NCI-H510A treated with DMSO at 0.1 percent for 48 hours (cell line): ENCODE measurements at regions not wholly inside any gene's neighbourhood (a gene's known extent, or its start where the extent isn't known, plus 50 kb on each side); places are given as distances from the start of the nearest gene placed in this dataset.
"Not testable (repeated sequence)": the region's sequence is repeated elsewhere in the genome, so short reads cannot be mapped to it uniquely, and the experiment has no call there.

Source experiments
- DNase-seq: peaks from one replicate; lab custom pipeline; 2025; lab: John Stamatoyannopoulos, UW

DNA sequence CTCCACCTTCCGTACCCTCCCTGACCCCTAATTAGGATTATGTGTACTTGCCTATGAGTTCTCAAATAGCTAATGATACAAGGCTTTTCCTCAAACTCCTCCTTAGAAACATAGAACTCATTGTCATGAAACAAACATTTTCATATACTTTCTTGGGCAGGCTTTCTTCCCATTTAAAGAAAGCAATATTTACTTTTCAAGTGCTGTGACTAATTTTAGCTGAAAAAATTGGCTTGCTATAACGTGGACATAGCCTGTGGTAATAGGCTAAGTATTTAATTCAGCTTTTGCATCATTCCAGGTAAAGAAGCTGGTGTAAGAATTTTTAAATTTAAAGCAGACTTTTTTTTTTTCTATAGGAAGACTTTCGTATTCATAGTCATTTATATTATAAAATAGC, 208.7 kb downstream of the SOX2 start:
- no peak for DNase-seq

DNA sequence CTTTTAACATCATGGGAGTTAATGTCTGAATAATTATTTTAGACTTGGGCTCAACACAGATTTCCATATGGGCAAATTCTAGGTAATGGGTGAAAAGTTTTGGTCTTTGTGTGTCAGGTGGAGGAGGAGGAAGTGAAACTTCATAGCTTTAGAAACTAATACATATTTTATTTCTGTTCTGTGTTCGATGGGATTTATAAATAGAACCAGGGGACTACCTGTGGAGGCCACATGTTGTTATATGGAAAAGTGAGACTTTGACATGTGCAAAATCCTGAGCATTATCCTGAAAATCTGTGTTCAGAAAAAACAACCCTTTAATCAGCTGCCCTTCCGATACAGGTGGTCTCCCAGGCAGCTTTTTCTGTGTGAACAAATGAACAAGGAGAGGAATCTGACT, 209.5 kb downstream of the SOX2 start:
- no peak for DNase-seq

DNA sequence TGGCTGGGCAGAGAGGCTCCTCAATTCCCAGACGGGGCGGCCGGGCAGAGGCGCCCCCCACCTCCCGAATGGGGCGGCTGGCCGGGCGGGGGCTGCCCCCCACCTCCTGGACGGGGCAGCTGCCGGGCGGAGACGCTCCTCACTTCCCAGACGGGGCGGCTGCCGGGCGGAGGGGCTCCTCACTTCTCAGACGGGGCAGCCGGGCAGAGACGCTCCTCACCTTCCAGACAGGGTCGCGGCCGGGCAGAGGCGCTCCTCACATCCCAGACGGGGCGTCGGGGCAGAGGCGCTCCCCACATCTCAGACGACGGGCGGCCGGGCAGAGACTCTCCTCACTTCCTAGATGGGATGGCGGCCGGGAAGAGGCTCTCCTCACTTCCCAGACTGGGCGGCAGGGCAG, 214.1 kb downstream of the SOX2 start:
- DNase-seq = not testable (repeated sequence)

DNA sequence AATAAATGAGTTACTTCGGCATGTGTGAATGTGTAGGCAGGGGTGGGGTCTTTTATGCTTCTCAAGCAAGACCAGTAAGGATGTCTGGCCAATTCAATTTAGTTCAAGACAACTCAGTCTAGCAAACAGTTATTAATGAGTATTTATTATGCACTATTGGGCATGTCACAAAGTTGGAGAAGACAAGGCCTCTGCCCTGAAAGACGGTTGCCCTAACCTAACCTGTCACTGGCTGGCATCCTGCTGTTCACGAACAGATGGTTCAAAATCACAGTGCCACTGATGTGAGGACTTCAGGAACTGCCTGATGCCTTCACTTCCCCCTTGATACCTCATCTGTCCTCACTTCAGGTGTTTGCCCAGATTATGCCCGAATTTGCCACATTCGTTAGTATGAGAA, 217.8 kb downstream of the SOX2 start:
- no peak for DNase-seq

DNA sequence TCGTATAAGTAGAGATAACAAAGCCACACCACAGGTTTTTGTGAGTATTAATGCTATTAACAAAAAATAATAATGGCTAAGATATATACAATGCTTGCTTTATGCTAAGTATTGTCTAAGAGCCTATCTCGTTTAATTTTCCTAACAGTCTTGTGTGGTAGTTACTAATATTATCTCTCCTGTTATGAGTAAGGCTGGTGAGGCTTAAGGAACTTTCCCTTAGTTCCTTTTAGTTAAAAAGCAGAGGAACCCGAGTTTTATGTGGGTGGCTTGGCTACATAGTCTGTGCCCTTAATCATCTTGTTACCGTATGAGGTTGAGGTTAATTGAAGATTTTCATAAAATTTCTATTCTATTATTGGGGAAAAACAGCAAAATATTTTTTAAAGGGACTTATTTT, 218.4 kb downstream of the SOX2 start:
- no peak for DNase-seq

DNA sequence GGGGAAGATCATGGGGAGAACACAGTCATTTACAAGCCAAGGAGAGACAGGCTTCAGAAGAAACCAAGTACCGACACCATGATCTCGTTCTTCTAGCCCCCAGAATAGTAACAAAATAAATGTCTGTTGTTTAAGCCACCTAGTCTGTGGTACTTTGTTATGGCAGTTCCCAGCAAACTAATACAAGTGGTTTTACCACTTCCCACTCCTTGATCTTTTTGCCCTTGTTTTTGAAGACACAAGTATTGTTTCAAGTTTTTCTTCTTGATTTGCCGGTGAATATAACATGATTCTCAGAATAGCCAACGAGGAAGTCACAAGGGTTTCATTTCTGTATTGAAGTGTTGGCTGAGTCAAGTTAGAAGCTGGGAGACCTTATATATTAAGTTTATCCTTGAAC, 220.3 kb downstream of the SOX2 start:
- DNase-seq = no peak

DNA sequence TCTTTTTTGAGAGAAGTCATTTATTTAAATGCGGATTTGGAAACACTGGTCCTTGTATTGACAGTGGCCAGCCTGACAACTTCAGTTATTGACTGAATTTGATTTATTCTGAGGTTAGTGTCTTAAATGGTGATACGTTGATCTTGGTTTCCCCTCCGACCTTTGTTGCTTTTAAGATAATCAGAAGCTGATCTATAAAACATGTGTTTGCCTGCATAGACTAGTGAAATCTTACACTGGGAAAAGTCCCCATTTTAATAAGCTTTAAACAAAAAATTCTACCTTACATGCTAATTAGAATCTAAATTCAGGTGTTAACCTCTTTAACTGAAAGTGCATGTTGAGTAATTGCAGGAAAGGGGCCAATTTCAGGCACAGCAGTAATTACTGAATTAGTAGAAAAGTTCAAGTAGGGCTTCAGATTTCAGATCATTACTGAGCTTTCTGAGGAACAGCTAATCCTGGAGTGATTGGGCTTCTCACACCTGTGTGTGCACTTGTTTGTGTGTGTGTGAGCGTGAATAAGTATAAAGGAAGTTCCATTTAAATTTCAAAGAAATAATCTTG, 221.4 kb downstream of the SOX2 start:
- DNase-seq = no peak

DNA sequence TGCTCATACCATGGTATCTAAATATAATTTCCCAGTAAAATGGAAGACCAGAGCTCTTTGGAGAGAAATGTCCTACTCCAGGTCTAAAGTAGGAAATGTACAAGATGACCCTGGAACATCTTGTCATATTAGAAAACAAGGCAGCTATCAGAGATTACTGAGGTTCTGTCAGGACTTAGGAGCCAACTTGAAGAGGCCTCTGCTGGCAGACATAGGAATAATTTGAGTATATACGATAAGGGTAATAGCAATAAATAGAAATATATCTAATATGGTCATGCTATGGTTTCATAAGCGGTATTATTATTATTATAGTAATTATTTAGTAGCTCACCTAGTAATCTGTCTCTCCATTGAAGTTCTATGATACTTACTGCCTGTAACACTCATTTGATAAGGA, 224.2 kb downstream of the SOX2 start:
- DNase-seq = no peak

DNA sequence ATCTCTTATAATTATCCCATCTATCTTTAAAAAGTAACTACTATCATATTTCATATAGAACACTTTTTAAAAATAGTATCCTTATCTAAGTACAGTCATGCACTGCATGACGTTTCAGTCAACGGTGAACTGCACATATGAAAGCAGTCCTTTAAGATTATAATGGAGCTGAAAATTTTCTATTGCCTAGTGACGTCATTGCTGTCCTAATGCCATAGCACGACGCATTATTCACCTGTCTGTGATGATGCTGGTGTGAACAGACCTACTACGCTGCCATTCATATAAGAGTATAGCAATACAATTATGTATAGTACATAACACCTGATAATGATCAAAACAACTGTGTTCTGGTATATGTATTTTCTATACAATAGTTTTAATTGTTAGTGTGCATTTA, 225.0 kb downstream of the SOX2 start:
- DNase-seq = no peak

DNA sequence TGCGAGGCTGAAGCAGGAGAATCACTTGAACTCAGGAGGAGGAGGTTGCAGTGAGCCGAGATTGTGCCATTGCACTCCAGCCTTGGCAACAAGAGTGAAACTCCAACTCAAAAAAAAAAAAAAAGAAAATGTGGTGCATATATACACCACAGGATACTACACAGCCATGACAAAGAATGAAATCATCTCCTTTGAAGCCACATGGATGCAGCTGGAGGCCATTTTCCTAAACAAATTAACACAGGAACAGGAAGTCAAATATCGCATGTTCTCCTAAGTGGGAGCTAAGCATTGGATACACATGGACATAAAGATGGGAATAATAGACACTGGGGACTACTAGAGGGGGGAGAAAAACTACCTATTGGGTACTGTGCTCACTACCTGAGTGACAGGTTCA, 226.9 kb downstream of the SOX2 start:
- DNase-seq = not testable (repeated sequence)

DNA sequence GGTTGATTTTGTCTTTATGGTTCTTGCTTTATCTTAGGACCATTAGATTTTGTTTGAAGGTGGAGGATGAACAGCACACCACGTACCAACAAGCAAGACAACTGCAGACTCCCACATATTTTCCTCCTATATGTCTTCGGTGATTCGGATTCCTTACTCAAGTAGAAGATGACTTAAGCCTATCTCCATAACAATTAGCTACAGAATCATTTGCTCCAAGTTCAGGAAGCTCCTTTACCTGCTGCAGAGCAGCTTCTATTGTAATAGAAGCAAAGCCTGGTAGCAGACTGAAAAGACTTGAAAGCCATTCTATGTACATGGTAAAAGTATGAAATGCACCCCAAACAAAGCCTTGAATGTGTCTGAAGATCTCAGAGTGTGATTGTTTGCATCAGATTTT, 229.0 kb downstream of the SOX2 start:
- no peak for DNase-seq

DNA sequence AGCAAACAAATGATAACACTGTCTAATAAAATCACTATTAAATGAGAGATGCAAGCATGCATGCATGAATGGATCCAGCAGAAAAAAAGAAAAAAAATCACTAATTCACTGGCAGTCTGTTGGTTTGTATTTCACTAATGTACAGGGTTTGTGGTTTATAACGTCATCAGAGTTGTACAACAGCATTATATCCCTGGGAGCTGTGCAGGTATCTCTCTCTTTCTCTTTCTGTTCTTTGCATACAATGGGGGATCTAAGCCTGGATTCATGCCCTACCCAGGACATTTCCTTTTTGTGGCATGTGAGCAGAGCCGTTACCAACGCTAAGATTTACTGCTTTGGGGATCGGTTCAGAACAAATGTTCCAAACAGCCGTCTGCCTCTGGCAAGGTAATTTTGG, 229.5 kb downstream of the SOX2 start:
- no peak for DNase-seq

DNA sequence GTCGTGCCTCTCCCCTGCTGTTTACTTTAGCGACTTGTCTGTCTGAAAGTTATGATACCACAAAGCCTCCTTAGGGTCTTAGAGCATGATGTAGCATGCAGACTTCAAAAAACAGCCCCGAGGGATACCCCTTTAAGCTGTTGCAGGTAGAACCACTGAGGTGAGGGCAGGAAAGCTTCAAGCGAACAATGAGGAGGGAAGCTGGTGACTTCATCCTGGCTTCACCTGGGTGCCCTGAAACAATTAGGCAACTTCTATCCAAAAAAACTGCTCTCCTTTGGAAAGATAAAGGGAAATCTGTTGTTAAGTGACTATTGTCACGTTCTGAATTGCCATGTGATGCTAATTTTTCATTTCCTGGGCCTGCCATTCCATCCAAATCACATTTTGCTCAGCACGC, 231.6 kb downstream of the SOX2 start:
- DNase-seq = no peak

DNA sequence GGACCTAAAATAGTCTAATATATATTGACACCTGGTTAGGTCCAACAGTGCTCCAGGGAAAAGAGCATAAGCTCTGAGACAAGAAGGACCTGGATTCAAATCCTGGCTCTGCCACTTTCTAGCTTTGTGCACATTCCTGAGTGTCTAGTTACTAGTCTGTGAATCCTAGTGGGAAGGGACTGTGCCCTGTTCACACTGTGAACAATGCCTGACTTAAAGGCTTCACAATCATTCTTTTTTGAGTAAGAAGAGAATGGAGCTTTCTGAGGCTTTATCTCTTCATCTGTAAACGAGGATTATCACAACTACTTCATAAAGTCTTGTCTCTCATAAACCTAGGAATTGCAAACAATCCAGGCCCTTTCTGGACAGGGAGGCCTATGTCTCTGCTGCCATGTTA, 235.9 kb downstream of the SOX2 start:
- DNase-seq = no peak

DNA sequence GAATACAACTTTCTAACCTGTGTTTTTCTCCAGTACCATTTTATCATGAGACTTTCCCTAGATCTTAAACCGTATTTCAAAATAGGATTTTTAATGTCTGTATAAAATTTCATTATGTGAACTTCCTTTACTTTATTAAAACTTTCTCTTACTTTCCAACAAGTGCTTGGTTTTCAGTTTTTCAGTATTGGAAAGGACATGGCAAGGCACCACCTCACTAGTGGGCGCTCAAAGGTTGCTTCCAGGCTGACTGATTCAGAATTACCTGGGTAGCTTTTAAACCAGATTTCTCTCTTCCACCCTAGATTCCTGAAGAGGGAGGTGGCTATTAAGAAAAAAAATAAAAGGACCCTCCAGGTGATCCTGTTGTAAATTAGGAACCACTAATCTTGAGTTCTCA, 236.6 kb downstream of the SOX2 start:
- no peak for DNase-seq

DNA sequence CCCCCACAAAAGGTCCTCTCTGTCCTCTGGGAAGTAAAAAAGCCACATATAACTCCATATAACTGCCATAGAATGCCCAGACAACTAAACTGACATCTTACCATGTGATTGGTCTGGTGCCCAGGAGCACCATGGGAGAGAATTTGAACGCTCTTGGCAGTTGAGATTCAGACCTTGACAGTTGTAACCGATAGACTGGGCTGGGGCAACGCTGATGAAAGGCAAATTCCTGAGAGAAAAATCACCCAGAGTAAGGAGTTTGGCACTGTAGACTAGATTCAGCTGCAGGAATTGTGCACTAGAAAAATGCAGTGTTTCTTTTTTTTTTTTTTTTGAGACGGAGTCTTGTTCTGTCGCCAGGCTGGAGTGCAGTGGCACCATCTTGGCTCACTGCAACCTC, 240.5 kb downstream of the SOX2 start:
- no peak for DNase-seq

DNA sequence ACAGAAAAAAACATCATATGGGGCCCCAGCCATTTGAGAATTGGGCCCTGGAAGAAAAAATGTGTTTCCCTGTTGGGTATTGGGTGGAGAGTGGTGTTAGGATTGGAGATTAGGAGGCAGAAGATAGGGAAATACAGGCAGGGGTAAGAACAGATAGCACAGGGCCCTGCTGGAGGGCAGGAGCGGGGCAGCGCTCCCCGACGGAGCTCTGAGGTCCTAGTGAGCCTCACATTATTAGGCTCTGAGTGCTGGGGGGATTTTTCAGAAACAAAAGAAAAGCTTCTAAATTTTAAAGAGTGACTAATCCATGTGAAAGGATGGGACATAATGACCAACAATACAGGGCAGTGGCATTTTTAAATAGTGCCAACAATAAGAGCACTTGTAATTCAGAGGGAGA, 241.2 kb downstream of the SOX2 start:
- no peak for DNase-seq

DNA sequence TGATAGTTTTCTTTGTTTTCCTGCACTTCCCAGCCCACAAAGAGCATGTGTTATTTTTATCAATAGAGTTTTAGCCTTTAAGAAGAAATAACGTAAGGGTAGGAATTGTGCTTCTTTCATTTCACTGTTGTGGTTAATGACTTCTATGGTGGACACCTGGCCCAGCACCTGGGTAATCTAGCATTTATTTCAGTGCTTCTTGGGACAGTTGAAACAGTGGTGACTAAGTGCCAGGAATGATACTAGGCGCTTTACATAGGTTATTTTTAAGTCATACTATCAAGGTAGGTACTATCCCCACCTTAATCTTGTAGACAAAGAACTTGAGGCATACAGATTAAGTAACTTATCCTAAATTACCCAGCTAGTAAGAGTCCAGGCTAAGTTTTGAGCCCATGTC, 243.8 kb downstream of the SOX2 start:
- no peak for DNase-seq

DNA sequence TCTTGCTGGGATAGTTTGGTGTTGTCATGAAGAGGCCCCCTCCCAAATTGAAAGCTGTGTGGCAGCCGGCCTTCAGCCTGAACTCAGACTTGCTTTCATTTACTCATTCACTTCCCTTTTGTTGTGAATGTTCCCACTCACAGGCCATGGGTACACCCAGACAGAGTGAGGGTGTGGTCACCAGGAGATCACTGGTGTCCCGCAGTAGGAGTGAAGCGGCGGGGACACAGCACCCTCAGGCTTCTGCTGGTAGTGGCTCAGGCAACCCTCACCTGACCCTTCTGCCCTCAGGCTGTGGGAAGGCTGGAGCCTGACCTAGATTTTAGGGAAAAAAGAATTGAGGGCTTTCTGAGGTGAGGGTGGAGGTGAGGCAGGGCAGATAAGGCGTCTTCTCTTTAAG, 244.4 kb downstream of the SOX2 start:
- no peak for DNase-seq

DNA sequence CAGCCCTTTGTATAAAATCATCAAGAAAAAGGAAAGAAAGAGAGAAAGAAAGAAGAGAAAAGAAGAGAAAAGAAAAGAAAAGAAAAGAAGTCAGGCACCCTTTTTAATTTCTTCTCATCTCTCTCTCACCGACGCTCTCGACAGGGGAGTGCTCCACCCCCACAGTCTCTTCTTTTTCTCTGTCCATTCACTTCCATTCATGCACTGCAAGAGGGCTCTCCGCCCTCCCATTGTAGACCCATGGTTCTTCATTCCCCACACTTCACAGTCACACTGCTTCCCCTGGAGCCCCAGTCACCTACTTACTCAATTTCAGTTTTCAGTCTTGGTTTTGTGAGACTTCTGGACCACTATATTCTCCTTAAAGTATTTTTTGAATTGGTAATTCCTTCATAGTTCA, 254.7 kb downstream of the SOX2 start:
- DNase-seq = no peak

DNA sequence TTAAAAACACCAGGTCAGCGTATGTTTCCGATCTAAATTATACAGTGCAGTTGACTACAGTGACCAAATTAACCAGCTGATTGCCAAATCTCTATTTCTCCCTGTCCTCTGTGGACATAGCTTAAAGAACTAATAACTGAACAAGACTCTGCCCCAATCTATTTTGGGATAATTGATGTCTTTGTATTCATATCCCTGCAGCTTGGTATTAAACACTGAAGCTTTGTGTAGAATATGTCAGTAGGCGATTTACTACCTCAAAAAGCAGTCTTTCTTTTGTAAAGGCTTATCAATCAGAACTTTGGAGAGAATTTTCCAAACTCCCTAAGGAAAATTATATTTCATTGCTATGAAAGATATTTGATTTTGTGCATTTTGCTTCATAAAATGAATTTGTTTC, 258.2 kb downstream of the SOX2 start:
- DNase-seq = no peak

DNA sequence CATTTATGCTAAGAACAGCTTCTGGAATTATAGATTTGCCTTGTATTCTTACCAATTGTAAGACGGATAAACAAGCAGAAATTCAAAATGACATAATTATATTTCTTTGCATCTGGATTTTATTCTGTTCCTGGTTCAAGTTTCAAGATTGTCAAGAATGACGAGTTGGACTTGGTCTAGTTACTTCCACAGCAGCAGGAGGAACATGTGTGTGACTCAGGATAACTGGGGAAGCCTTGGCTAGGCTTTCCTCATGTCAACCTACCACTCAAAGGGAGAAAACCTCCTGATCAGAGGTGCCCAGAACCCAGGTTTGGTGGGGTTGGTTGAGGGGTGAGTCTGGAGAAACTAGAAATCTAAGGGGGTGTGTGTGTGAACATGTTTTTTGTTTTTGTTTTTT, 259.7 kb downstream of the SOX2 start:
- no peak for DNase-seq

DNA sequence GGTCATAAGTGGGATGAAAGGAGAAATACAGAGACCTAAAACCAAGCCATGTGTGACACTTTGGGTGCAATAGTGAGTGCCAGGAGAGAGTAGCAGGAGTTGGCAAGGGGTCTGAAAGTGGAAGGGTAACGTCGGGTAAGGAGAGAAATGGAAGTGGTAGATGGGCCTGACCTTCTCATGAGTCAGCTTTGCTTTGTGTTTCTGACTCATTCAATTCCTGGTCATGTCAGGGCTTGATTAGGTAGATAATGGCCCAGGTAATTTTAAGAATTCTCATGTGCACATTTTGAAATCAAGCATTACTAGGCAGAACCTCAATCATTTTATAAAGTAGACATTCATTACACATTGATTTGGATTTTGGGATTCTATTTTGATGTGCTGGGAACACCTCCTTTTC, 262.5 kb downstream of the SOX2 start:
- DNase-seq = no peak

DNA sequence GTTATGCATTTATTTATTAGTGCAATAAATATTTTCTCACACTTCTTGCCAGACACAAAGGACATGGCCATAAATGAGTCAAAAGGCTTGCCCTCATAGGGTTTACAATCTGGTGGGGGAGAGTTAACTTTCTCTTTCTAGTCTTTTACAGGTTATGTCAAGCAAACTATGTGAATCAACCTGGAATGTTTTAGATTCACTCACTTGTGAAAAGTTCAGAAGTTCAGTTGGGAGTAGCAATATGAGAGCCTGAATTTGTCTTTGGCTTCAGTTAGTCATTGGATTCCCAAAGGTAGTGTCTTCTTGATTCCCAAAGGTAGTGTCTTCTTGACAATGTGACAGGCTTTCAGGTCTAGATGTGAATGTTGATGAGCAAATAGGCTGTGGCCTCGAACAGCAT, 264.8 kb downstream of the SOX2 start:
- DNase-seq = no peak

DNA sequence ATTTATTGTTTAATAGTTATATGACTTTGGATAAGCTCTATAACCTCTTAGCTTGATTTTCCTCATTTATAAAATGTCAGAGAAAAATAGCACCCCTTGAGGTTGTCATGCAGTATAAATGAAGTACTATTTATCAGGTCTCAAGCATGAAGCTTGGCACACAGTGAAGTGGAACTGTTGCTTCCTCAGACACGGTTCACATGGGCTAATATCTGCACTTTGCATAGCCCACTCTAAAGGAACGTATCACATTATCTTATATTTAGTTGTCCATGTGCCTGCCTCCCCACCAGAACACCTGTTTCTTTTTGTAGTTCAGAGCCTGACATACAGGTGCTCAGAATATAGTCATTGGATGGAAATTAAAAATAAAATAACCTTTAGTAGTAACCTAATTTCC, 273.7 kb downstream of the SOX2 start:
- DNase-seq = no peak
